ENCODE measurements at regions not wholly inside any gene's neighbourhood (a gene's known extent, or its start where the extent isn't known, plus 50 kb on each side); places are given as distances from the start of the nearest gene placed in this dataset.

DNA sequence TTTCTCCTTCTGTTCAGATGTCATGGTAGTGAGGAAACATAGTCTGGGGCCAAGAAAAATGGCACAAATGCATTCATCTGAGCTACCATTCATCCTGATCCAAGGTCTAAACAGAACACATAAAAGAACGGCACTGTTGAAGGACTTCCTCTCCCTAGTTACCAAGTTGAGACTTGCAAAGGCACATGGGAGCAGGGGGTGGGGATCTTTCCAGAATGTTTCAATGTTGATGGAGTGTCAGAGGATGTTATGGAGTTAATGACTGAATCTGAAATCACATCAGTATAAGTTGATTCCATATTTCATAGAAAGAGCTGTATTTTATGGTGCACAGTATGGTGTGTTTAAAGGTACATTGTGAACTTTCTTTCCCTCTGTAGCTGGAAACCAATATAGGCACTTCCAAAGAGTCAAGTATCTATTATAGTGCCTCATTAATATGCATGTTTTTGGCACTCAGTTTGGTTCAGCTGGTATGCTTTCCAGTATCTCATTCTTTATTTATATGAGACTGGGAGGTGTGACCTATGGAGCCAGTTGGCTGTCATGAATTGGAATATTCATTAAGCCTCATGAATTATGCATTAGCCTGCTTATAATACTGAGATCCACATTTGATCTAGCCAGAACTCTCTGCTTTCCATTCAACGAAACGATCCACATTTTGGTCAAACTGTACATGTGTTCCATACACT lies 603.0 kb downstream of the NR2F1-AS1 start:
- TF ChIP-seq, protein P1, sequence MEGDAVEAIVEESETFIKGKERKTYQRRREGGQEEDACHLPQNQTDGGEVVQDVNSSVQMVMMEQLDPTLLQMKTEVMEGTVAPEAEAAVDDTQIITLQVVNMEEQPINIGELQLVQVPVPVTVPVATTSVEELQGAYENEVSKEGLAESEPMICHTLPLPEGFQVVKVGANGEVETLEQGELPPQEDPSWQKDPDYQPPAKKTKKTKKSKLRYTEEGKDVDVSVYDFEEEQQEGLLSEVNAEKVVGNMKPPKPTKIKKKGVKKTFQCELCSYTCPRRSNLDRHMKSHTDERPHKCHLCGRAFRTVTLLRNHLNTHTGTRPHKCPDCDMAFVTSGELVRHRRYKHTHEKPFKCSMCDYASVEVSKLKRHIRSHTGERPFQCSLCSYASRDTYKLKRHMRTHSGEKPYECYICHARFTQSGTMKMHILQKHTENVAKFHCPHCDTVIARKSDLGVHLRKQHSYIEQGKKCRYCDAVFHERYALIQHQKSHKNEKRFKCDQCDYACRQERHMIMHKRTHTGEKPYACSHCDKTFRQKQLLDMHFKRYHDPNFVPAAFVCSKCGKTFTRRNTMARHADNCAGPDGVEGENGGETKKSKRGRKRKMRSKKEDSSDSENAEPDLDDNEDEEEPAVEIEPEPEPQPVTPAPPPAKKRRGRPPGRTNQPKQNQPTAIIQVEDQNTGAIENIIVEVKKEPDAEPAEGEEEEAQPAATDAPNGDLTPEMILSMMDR (conservative IDR thresholded peaks at IDR 0.05 in 1 of 2, IDR thresholded peaks at IDR 0.05 in 1 of 2; ENCODE audit: extremely low read depth in 1 of 2, insufficient read depth in 1 of 2, low read depth in 1 of 2, low read length in 2 of 2) = no peak
- TF ChIP-seq EZH2 (IDR thresholded peaks at IDR 0.05; ENCODE audit: borderline replicate concordance, low read length) = no peak
